B cell (primary cell): ENCODE measurements at regions not wholly inside any gene's neighbourhood (a gene's known extent, or its start where the extent isn't known, plus 50 kb on each side); places are given as distances from the start of the nearest gene placed in this dataset.
"Not testable (repeated sequence)": the region's sequence is repeated elsewhere in the genome, so short reads cannot be mapped to it uniquely, and the experiment has no call there.

Experiments used
- ATAC-seq: fragments of 200-7000 bp; cut with Tn5 transposase; one replicate; pipeline ENCODE4 v1.10.0; 2021; ENCODE audit warnings: low read depth, mild to moderate bottlenecking, moderate number of reproducible peaks, moderate library complexity
- CTCF ChIA-PET: fragments of 350-600 bp; sonication (Branson Sonifier 250); formaldehyde crosslinking; loops from one replicate; lab custom pipeline; 2021; ENCODE audit warnings: antibody characterized with exemption, inconsistent platforms; lab: Charles Lee
- POLR2A ChIA-PET: fragments of 350-600 bp; sonication (Branson Sonifier 250); formaldehyde crosslinking; loops from one replicate; lab custom pipeline; 2021; ENCODE audit warnings: antibody characterized with exemption; lab: Charles Lee
- DNase-seq: peaks from one replicate; pipeline ENCODE4 v3.0.0; 2013
- H2AFZ ChIP-seq: 2 replicates; pipeline ENCODE4 v1.6.1; 2012; ENCODE audit warnings: mild to moderate bottlenecking, low read depth, low read length; ENCODE audit not compliant: insufficient read depth, poor library complexity, severe bottlenecking
- H3K27ac ChIP-seq, 2 donors: 1 replicate in 1 of 2; 2 replicates in 1 of 2; pipeline ENCODE4 v1.5.1; 2012 to 2013; ENCODE audit warnings: low read length in 2 of 2, mild to moderate bottlenecking in 2 of 2, moderate library complexity in 1 of 2
- H3K27me3 ChIP-seq, 4 experiments: fragments of 200-600 bp in 1 of 4; sonication (generic) in 1 of 4; replicated peaks in 1 of 4; 1 replicate in 2 of 4; 2 replicates in 2 of 4; pipeline versions ENCODE4 v1.6.1 to v1.7.0; 2013 to 2016; ENCODE audit warnings: low read length in 3 of 4, mild to moderate bottlenecking in 2 of 4, mixed read lengths in 1 of 4, moderate library complexity in 1 of 4; ENCODE audit not compliant: insufficient read depth in 4 of 4, control insufficient read depth in 3 of 4; ENCODE audit errors: control extremely low read depth in 1 of 4
- H3K36me3 ChIP-seq, 2 experiments: replicated peaks in 1 of 2; 1 replicate in 1 of 2; 2 replicates in 1 of 2; pipeline versions ENCODE4 v1.6.1 to v1.7.1; 2013; ENCODE audit warnings: low read length in 1 of 2; ENCODE audit not compliant: insufficient read depth in 2 of 2, control insufficient read depth in 1 of 2; ENCODE audit errors: control extremely low read depth in 1 of 2, extremely low read depth in 1 of 2
- H3K4me1 ChIP-seq, 2 donors: fragments of 200-600 bp in 1 of 2; sonication (generic) in 1 of 2; 1 replicate in 1 of 2; 2 replicates in 1 of 2; pipeline versions ENCODE4 v1.5.1 to v1.6.1; 2013 to 2017; ENCODE audit warnings: low read length in 2 of 2; ENCODE audit not compliant: control insufficient read depth in 2 of 2, insufficient read depth in 2 of 2
- H3K4me2 ChIP-seq: replicated peaks from 2 replicates; pipeline ENCODE3; 2012; ENCODE audit warnings: mild to moderate bottlenecking, low read depth, low read length; ENCODE audit not compliant: poor library complexity, severe bottlenecking
- H3K4me3 ChIP-seq, 5 experiments: fragments of 200-600 bp in 1 of 5; sonication (generic) in 1 of 5; 1 replicate in 3 of 5; 2 replicates in 2 of 5; pipeline versions ENCODE4 v1.5.1 to v1.7.0; 2011 to 2016; ENCODE audit warnings: low read length in 4 of 5, mild to moderate bottlenecking in 4 of 5, low read depth in 2 of 5, control low read depth in 1 of 5, moderate library complexity in 1 of 5; ENCODE audit not compliant: insufficient read depth in 1 of 5; ENCODE audit errors: control extremely low read depth in 1 of 5, extremely low read depth in 1 of 5
- H3K79me2 ChIP-seq: fragments of 200-600 bp; sonication (generic); one replicate; pipeline ENCODE4 v1.6.0; 2016; ENCODE audit warnings: low read length; ENCODE audit not compliant: control insufficient read depth, insufficient read depth
- H3K9ac ChIP-seq: fragments of 200-600 bp; sonication (generic); 2 replicates; pipeline ENCODE4 v1.6.1; 2017; ENCODE audit warnings: mild to moderate bottlenecking, low read length, moderate library complexity
- H3K9me3 ChIP-seq, 3 donors: one replicate each; pipeline versions ENCODE4 v1.6.1 to v1.7.1; 2013; ENCODE audit warnings: low read length in 2 of 3; ENCODE audit not compliant: control insufficient read depth in 2 of 3, insufficient read depth in 1 of 3; ENCODE audit errors: control extremely low read depth in 1 of 3
- H4K20me1 ChIP-seq: 2 replicates; pipeline ENCODE4 v1.6.0; 2012; ENCODE audit warnings: mild to moderate bottlenecking, low read length; ENCODE audit not compliant: insufficient read depth, control insufficient read depth, poor library complexity, severe bottlenecking
- H3K27ac Mint-ChIP-seq: one replicate; pipeline ENCODE4 v1.8.0; 2021; ENCODE audit warnings: mixed read lengths
- H3K27me3 Mint-ChIP-seq: one replicate; pipeline ENCODE4 v1.8.0; 2021; ENCODE audit warnings: mixed read lengths
- H3K4me1 Mint-ChIP-seq: one replicate; pipeline ENCODE4 v1.8.0; 2021; ENCODE audit warnings: mixed read lengths
- H3K4me3 Mint-ChIP-seq: one replicate; pipeline ENCODE4 v1.8.0; 2021; ENCODE audit warnings: mixed read lengths
- H3K9me3 Mint-ChIP-seq: one replicate; pipeline ENCODE4 v1.8.0; 2022; ENCODE audit warnings: mixed read lengths; ENCODE audit not compliant: insufficient read depth
- EZH2 ChIP-seq: IDR thresholded peaks from 2 replicates; pipeline ENCODE4 v1.6.1; 2012; ENCODE audit warnings: borderline replicate concordance, low read depth, mild to moderate bottlenecking, moderate library complexity, low read length; ENCODE audit not compliant: insufficient read depth, poor library complexity, severe bottlenecking
- WGBS: methylation state at CpG from one replicate; pipeline ENCODE4 v1.1.5; 2013; ENCODE audit warnings: missing lambda C conversion rate; ENCODE audit not compliant: insufficient coverage; 5-methylcytosine and 5-hydroxymethylcytosine counted together
- intact Hi-C: fragments of 100-400 bp; cut with micrococcal nuclease; formaldehyde crosslinking; loops from one replicate; pipeline ENCODE4 v1.10.0; 2022
- TF ChIP-seq, protein P1 (sequence below): fragments of 200-600 bp; IDR thresholded peaks from one replicate; pipeline ENCODE4 v1.8.0; 2022; ENCODE audit warnings: antibody characterized with exemption, mild to moderate bottlenecking

DNA sequence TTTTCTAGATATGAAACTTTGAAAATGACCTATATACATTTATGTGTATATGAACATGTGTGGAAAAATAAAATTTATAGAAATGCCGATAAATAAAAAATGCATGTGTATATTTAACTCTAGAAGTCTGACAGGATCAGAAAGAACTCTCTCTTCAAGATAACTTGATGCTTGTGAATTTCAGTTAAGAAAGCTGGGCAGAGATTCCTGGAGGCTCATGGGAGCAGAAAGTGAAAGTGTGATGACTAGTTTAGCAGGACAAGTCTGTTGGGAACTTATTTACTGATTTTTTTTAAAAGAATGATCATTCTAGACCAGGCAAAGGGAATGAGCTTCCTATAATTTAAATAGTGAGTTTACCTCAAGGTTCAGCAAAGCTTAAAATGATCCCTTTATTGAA, 81.5 kb upstream of the KCNAB1 start:
- Histone ChIP-seq H2AFZ (no peak overlapping the region), H3K27me3 (no peaks in the 10 kb centered on the region), H4K20me1 (no peaks in the 10 kb centered on the region), H3K4me2 (no peak overlapping the region), H3K9ac (no peak overlapping the region), H3K4me1 (no peaks in the 10 kb centered on the region), H3K79me2 (no peaks in the 10 kb centered on the region), H3K9me3 (peaks cover 0 to 3% (median 0%) of the 10 kb centered on the region in 3 donors), H3K36me3 (no peaks in the 10 kb centered on the region), H3K4me3 (no peak overlapping the region), H3K27ac (no peak overlapping the region)
- Mint-ChIP-seq H3K27ac (no peak overlapping the region), H3K4me3 (no peak overlapping the region), H3K4me1 (no peaks in the 10 kb centered on the region), H3K27me3 (peaks cover 15% of the 10 kb centered on the region), H3K9me3 (peaks cover 2% of the 10 kb centered on the region)
- no CpG with 5 or more reads among the region's 1 CpG for WGBS
- no peak for TF ChIP-seq EZH2
- TF ChIP-seq, protein P1, sequence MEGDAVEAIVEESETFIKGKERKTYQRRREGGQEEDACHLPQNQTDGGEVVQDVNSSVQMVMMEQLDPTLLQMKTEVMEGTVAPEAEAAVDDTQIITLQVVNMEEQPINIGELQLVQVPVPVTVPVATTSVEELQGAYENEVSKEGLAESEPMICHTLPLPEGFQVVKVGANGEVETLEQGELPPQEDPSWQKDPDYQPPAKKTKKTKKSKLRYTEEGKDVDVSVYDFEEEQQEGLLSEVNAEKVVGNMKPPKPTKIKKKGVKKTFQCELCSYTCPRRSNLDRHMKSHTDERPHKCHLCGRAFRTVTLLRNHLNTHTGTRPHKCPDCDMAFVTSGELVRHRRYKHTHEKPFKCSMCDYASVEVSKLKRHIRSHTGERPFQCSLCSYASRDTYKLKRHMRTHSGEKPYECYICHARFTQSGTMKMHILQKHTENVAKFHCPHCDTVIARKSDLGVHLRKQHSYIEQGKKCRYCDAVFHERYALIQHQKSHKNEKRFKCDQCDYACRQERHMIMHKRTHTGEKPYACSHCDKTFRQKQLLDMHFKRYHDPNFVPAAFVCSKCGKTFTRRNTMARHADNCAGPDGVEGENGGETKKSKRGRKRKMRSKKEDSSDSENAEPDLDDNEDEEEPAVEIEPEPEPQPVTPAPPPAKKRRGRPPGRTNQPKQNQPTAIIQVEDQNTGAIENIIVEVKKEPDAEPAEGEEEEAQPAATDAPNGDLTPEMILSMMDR: no peak
- ATAC-seq: no peak
- DNase-seq: no peak
- ChIA-PET POLR2A (no interaction called here), CTCF (no interaction called here)
- intact Hi-C loops: no loop called here

DNA sequence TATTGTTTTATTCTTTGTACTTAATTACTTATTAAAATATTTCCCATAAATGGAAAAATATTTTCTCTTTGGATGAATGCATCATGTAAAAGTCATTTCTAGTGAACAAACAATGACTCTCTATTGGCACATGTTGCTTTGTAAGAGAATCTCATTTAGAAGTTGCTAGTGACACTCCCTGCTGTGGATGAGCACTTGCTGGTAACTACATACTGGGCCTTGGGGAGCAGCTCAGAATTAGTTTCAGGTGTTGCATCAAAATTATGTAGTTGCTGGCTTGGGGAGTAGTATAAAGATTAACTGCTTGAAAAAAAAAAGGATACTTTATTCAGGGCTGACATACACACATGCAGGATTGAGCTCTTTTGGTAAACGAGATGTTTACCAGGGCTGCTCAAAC, 80.3 kb upstream of the KCNAB1 start:
- Mint-ChIP-seq H3K4me1 (no peaks in the 10 kb centered on the region), H3K9me3 (peaks cover 2% of the 10 kb centered on the region), H3K27ac (no peak overlapping the region), H3K4me3 (no peak overlapping the region), H3K27me3 (peaks cover 15% of the 10 kb centered on the region)
- DNase-seq (no peak), ATAC-seq (no peak)
- ChIA-PET POLR2A (no interaction called here), CTCF (no interaction called here)
- no peaks in the 10 kb centered on the region for H4K20me1 ChIP-seq
- H3K4me3 ChIP-seq: no peak overlapping the region
- no peaks in the 10 kb centered on the region for H3K27me3 ChIP-seq
- no peak for TF ChIP-seq EZH2
- TF ChIP-seq, protein P1: no peak
- H3K9me3 ChIP-seq: peaks cover 0 to 3% (median 0%) of the 10 kb centered on the region in 3 donors
- no peak overlapping the region for H3K9ac ChIP-seq
- no peak overlapping the region for H2AFZ ChIP-seq
- H3K36me3 ChIP-seq: no peaks in the 10 kb centered on the region
- H3K79me2 ChIP-seq: no peaks in the 10 kb centered on the region
- H3K4me1 ChIP-seq: no peaks in the 10 kb centered on the region
- no peak overlapping the region for H3K4me2 ChIP-seq
- no peak overlapping the region for H3K27ac ChIP-seq
- intact Hi-C loops: loop anchor here (10.0 kb wide), 1 partner anchor 1095 kb away; no protein-coding TSS in a partner anchor
- no CpG with 5 or more reads among the region's 1 CpG for WGBS

DNA sequence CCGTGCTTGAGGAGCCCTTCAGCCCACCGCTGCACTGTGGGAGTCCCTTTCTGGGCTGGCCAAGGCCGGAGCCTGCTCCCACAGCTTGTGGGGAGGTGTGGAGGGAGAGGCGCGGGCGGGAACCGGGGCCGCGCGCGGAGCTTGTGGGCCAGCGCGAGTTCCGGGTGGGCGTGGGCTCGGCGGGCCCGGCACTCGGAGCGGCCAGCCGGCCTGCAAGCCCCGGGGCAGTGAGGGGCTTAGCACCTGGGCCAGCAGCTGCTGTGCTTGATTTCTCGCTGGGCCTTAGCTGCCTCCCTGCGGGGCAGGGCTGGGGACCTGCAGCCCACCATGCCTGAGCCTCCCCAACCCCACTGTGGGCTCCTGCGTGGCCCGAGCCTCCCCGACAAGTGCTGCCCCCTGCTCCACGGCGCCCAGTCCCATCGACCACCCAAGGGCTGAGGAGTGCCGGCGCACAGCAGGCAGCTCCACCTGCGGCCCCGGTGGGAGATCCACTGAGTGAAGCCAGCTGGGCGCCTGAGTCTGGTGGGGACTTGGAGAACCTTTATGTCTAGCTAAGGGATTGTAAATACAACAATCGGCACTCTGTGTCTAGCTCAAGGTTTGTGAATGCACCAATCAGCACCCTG, 79.0 kb upstream of the KCNAB1 start:
- H3K4me1 ChIP-seq, H4K20me1 ChIP-seq, H3K4me2 ChIP-seq, H3K9me3 Mint-ChIP-seq, H3K9me3 ChIP-seq, H3K27me3 ChIP-seq, H3K27ac ChIP-seq, H3K9ac ChIP-seq, H2AFZ ChIP-seq, H3K4me1 Mint-ChIP-seq, DNase-seq, ATAC-seq, H3K4me3 Mint-ChIP-seq, H3K4me3 ChIP-seq, POLR2A ChIA-PET, H3K36me3 ChIP-seq, H3K27ac Mint-ChIP-seq, H3K79me2 ChIP-seq: not testable (repeated sequence)
- intact Hi-C loops: loop anchor here (10.0 kb wide), 1 partner anchor 1093 kb away; no protein-coding TSS in a partner anchor
- 98% methylated on average over 33 of the region's 36 CpGs for WGBS
- CTCF ChIA-PET: interaction anchor here (1.4 kb wide), 1 partner anchor 21 kb away, joined by 3 read pairs; no protein-coding TSS in a partner anchor
- H3K27me3 Mint-ChIP-seq: peaks cover 15% of the 10 kb centered on the region
